Kasumi-1 (cell line): ENCODE measurements at regions not wholly inside any gene's neighbourhood (a gene's known extent, or its start where the extent isn't known, plus 50 kb on each side); places are given as distances from the start of the nearest gene placed in this dataset.
A peak's percentile ranks its signal among the peaks of the same experiment; 100 is the strongest.
"Not testable (repeated sequence)": the region's sequence is repeated elsewhere in the genome, so short reads cannot be mapped to it uniquely, and the experiment has no call there.

ENCODE experiments used
- DNase-seq, 2 experiments: peaks; one replicate each; lab custom pipeline; 2025; lab: John Stamatoyannopoulos, UW

- DNase-seq: no peak
Measured at GRCh38 chrX:145881175-145881995, 63.8 kb downstream of the SLITRK2 start.

DNA sequence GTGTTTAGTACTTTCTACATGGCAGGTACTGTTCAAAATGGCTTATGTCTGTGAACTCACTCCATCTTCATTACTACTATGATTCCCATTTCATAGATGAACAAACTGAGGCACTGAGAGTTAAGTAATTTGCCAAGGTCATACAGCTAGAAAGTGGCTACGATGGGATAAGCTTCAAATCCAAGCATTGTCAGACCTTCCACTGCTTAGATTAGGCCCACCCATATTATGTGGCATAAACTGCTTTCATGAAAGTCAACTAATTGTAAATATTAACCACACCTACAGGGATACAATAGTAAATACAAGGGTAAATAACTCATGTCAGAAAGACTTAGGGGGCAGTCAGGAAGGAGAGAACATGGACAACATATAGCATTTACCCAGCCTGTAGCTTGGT, 68.8 kb downstream of the SLITRK2 start:
- no peak for DNase-seq

- no peak for DNase-seq
Measured at GRCh38 chrX:145910017-145910416, 92.4 kb downstream of the SLITRK2 start.

DNA sequence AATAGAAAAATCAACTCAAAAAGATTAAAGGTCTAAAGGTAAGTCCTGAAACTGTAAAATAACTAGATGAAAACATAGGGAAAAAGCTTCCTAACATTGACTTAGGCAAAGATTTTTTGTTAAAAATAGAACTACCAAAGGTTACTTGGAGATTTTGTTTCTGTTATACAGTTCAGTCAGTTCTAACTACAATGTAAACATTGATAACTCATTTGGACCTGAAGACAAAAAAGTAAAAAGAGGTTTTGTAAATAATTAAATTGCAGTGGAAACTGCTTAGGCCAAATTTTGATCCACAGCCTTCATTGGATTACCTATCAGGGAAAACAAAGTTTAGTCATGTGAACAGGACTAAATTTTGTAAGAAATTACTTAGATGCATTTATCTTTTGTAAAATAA, 101.8 kb downstream of the SLITRK2 start:
- no peak for DNase-seq

DNA sequence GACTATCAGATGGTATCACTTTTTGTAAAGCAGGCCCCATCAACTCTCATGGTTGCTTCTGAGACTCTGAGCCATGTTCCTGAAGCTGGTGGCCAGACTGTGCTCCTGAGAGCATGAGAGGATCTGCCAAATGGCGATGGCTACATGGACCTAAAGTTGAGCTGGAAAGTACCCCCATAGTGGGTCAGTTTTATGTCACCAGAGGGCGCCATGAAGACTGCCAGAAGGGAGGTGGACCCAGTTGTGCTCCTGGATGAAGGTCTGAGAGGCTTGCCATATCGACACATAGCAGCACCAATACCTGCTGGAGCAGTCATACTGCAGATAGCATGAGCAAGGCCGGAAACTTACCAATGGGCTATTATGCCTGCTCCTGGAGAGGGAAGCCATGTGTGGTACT, 105.7 kb downstream of the SLITRK2 start:
- DNase-seq: no peak

DNA sequence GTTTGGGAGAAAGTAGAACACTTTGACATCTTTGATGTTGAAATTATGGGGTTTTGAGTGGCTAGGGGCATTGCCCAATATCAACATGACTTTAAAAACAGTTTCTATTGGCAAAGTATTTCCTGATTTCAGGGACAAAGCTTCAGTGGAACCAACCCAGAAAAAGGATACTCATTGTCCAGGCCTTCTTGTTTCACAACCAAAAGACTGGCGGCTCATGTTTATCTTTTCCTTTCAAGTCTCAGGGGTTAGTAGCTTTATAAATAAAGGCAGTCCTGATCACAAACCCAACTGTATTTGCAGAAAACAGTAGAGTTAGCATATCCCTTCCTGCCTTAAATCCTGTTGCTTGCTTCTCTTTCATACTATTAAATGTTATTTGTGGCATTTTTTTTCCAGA, 119.1 kb downstream of the SLITRK2 start:
- no peak for DNase-seq

DNA sequence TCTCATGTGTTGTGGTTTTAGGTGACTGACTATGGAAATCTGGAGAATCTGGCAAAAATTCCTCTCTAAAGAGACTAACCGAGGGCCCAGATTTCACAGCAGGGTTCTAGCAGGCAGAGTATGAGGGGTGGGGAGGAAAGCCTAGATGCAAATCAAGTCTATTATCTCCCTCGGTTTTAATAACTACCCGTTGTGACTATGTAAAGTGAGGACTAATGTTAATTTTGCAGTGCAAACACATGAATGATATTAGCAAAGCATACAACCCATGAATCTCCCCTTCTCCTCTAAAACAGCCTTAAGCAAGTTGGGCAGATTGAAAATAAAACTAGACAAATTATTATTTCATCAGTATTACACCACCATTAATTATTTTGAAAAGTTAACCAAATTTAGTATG, 131.4 kb downstream of the SLITRK2 start:
- DNase-seq: no peak

DNA sequence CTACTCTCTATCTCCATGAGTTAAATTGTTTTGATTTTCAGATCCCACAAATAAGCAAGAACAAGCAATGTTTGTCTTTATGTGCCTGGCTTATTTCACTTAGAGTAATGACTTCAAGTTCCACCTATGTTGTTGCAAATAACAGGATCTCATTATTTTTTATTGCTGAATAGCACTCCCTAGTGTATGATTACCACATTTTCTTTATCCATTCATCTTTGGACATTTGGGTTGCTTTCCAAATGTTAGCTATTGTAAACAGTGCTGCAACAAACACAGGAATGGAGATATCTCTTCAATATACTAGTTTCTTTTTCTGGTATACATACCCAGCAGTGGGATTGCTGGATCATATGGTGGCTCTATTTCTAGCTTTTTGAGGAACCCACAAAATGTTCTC, 136.0 kb downstream of the SLITRK2 start:
- no peak for DNase-seq

- no peak for DNase-seq
Measured at GRCh38 chrX:145990051-145990450, 172.4 kb downstream of the SLITRK2 start.

DNA sequence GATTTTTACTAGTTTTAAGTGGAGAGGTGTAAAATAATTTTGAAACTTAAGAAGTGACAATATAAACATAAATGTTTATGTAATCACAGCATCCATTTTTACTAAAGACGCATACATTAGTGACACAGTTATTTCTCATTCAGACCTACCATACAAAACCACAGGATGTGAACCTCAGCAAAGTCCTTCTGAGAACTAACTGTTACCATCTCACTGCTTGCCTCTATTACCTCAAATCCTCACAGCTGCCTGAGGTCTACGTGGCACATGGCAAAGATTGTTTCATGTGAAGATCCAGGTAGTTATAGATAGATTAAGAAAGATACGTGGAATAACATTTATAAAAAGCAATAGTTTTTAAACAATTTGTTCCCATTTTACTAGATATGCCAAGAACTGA, 189.0 kb downstream of the SLITRK2 start:
- DNase-seq: no peak

DNA sequence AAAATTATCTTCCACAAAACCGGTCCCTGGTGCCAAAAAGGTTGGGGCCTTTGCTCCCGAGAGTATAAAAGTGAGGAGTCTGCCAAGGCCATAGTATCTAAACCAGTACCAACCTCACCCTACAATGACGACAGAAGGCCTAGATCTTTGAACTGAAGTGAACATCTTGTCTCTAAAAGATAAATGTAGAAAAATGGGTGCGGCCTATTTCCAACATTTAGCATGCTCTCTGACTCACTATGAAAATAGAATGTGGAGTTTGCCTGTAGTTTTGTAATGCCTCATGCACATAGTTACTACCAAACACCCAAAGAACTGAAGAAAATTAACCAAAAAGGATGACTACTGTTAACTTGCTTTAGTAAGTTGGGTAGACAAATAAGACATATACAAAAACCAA, 218.4 kb downstream of the SLITRK2 start:
- DNase-seq: no peak

- no peak for DNase-seq
Measured at GRCh38 chrX:146041741-146042140, 224.1 kb downstream of the SLITRK2 start.

DNA sequence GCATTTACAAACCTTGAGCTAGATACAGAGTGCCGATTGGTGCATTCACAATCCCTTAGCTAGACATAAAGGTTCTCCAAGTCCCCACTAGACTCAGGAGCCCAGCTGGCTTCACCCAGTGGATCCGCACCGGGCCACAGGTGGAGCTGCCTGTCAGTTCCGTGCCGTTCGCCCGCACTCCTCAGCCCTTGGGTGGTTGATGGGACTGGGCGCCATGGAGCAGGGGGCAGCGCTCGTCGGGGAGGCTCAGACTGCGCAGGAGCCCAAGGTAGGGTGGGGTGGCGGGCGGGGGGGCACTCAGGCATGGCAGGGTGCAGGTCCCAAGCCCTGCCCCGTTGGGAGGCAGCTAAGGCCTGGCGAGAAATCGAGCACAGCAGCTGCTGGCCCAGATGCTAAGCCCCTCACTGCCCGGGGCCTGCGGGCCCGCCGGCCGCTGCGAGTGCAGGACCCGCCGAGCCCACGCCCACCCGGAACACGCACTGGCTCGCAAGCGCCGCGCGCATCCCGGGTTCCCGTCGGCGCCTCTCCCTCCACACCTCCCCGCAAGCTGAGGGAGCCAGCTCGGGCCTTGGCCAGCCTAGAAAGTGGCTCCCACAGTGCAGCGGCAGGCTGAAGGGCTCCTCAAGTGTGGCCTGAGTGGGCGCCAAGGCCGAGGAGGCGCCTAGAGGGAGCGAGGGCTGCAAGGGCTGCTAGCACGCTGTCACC, 228.5 kb downstream of the SLITRK2 start:
- not testable (repeated sequence) for DNase-seq

GRCh38 chrX:146049568-146049967, 231.9 kb downstream of the SLITRK2 start:
- not testable (repeated sequence) for DNase-seq

GRCh38 chrX:146054311-146054710, 236.7 kb downstream of the SLITRK2 start:
- no peak for DNase-seq

GRCh38 chrX:146055733-146056132, 238.1 kb downstream of the SLITRK2 start:
- no peak for DNase-seq

GRCh38 chrX:146056511-146057081, 239.0 kb downstream of the SLITRK2 start:
- DNase-seq: no peak

DNA sequence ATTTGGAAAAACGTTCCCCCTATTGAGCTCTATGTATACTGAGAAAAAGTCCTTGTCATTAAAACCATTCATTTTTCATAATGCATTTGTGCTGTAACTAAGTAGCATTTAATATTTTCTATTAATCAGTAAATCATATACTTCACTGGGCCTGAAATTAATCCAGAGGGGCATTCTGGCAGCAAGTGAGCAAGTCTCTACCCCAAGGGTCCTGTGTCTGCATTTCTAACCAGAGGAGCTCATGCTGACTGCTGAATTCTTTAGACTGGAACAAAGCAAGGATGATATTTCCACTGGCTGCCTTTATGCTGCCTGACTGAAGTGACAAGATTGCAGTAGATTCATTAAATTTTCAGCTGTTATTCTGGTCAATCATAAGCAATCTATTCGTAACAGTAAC, 246.5 kb downstream of the SLITRK2 start:
- no peak for DNase-seq

- no peak for DNase-seq
Measured at GRCh38 chrX:146090732-146091131, 273.1 kb downstream of the SLITRK2 start.

DNA sequence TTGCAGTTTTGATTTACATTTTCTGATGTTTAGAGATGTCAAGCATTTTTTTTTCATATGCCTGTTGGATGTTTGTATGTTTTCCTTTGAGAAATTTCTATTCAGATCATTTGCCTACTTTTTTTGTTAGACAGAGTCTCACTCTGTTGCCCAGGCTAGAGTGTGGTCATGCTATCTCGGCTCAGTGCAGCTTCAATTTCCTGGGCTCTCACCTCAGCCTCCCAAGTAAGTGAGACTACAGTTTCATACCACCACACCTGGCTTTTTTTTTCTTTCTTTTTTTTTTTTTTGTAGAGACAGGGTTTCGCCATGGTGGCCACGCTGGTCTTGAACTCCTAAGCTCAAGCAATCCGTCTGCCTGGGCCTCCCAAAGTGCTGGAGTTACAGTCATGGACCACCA, 291.7 kb downstream of the SLITRK2 start:
- no peak for DNase-seq

DNA sequence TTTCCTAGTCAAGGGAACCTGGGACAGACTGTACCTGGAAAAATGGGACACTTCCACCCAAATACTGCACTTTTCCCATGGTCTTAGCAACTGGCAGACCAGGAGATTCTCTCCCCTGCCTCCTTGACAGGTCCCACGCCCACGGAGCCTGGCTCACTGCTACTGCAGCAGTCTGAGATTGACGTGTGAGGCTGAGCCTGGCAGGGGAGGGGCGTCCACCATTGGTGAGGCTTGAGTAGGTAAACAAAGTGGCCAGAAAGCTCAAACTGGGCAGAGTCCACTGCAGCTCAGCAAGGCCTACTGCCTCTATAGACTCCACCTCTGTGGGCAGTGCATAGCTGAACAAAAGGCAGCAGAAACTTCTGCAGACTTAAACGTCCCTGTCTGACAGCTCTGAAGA, 301.4 kb downstream of the SLITRK2 start:
- DNase-seq: not testable (repeated sequence)

- peak; percentile 6 to 24 for DNase-seq
Measured at GRCh38 chrX:146127617-146128016, 310.0 kb downstream of the SLITRK2 start.

GRCh38 chrX:146141221-146141620, 323.6 kb downstream of the SLITRK2 start:
- DNase-seq: no peak
